H1 (cell line): ENCODE measurements at regions not wholly inside any gene's neighbourhood (a gene's known extent, or its start where the extent isn't known, plus 50 kb on each side); places are given as distances from the start of the nearest gene placed in this dataset.

Experiments
- CTCF ChIA-PET: fragments of 300-600 bp; sonication (Branson Sonifier 250); formaldehyde crosslinking; loops from one replicate; lab custom pipeline; 2021; ENCODE audit not compliant: partially characterized antibody; lab: Charles Lee
- POLR2A ChIA-PET: fragments of 300-600 bp; sonication (Branson Sonifier 250); formaldehyde crosslinking; loops from one replicate; lab custom pipeline; 2021; ENCODE audit warnings: inconsistent platforms; ENCODE audit not compliant: partially characterized antibody; lab: Charles Lee
- DNase-seq, 2 experiments: peaks; one replicate each; pipeline versions ENCODE4 v3.0.0 to v3.0.0-alpha.2; 2010 to 2022; ENCODE audit warnings: low spot score in 2 of 2, low read depth in 1 of 2, mixed read lengths in 1 of 2
- FAIRE-seq: peaks from 2 replicates; lab custom pipeline; 2011; peaks lifted over from hg19 to GRCh38; lab: Jason Lieb, UNC
- H2AFZ ChIP-seq: 2 replicates; pipeline ENCODE4 v1.8.1; 2012; ENCODE audit warnings: low read length, inconsistent platforms
- H2AK5ac ChIP-seq: 2 replicates; pipeline ENCODE4 v1.6.1; 2013; ENCODE audit warnings: low read depth, low read length
- H2BK120ac ChIP-seq: replicated peaks from 2 replicates; pipeline ENCODE3; 2013; ENCODE audit warnings: low read depth, low read length, inconsistent platforms
- H2BK12ac ChIP-seq: 2 replicates; pipeline ENCODE4 v1.6.1; 2013; ENCODE audit warnings: low read depth, low read length
- H2BK15ac ChIP-seq: 2 replicates; pipeline ENCODE4 v1.6.1; 2013; ENCODE audit warnings: low read length
- H2BK20ac ChIP-seq: 2 replicates; pipeline ENCODE4 v1.6.1; 2013; ENCODE audit warnings: low read length
- H2BK5ac ChIP-seq: 2 replicates; pipeline ENCODE4 v1.6.1; 2013; ENCODE audit warnings: low read depth, low read length
- H3K14ac ChIP-seq: 2 replicates; pipeline ENCODE4 v1.6.1; 2013; ENCODE audit warnings: inconsistent platforms; ENCODE audit not compliant: insufficient read length
- H3K18ac ChIP-seq: 2 replicates; pipeline ENCODE4 v1.6.1; 2013; ENCODE audit warnings: low read length; ENCODE audit errors: extremely low read depth
- H3K23ac ChIP-seq: 2 replicates; pipeline ENCODE4 v1.6.1; 2013; ENCODE audit warnings: inconsistent platforms; ENCODE audit not compliant: insufficient read length
- H3K23me2 ChIP-seq: 2 replicates; pipeline ENCODE4 v1.6.1; 2013; ENCODE audit warnings: low read depth, low read length
- H3K27ac ChIP-seq: 2 replicates; pipeline ENCODE4 v1.6.1; 2011; ENCODE audit warnings: low read depth, low read length, inconsistent platforms
- H3K27me3 ChIP-seq, 4 experiments: replicated peaks in 1 of 4; 1 replicate in 1 of 4; 2 replicates in 3 of 4; pipeline versions ENCODE4 v1.6.1 to v1.8.1; 2011 to 2013; ENCODE audit warnings: low read length in 3 of 4, mild to moderate bottlenecking in 3 of 4, inconsistent platforms in 2 of 4, mixed read lengths in 2 of 4, moderate library complexity in 1 of 4; ENCODE audit not compliant: control insufficient read depth in 3 of 4, insufficient read depth in 3 of 4; ENCODE audit errors: extremely low read depth in 1 of 4
- H3K36me3 ChIP-seq, 4 experiments: 2 replicates each; pipeline versions ENCODE4 v1.6.1 to v1.8.1; 2011 to 2013; ENCODE audit warnings: mild to moderate bottlenecking in 4 of 4, low read length in 3 of 4, moderate library complexity in 2 of 4, control low read depth in 1 of 4, inconsistent platforms in 1 of 4; ENCODE audit not compliant: insufficient read depth in 4 of 4, control insufficient read depth in 2 of 4
- H3K4ac ChIP-seq: replicated peaks from 2 replicates; pipeline ENCODE3; 2013; ENCODE audit warnings: low read length, low read depth, mixed read lengths, inconsistent platforms; ENCODE audit not compliant: insufficient read length
- H3K4me1 ChIP-seq, 4 experiments: replicated peaks in 1 of 4; 1 replicate in 1 of 4; 2 replicates in 3 of 4; pipeline versions ENCODE4 v1.6.1 to v1.8.1; 2011 to 2013; ENCODE audit warnings: low read length in 3 of 4, inconsistent platforms in 2 of 4, mixed read lengths in 1 of 4; ENCODE audit not compliant: insufficient read depth in 4 of 4, control insufficient read depth in 3 of 4
- H3K4me2 ChIP-seq, 2 experiments: 2 replicates each; pipeline versions ENCODE4 v1.6.1 to v1.8.1; 2011 to 2013; ENCODE audit warnings: low read depth in 2 of 2, low read length in 2 of 2, control low read depth in 1 of 2, inconsistent platforms in 1 of 2, mild to moderate bottlenecking in 1 of 2; ENCODE audit not compliant: insufficient read depth in 1 of 2
- H3K4me3 ChIP-seq, 4 experiments: fragments of 200-600, 300-600 bp in 1 of 4; sonication (generic), shearing (Covaris generic), sonication (Bioruptor Twin) in 1 of 4; 2 replicates each; pipeline versions ENCODE4 v1.5.1 to v1.8.1; 2011 to 2016; ENCODE audit warnings: low read length in 4 of 4, low read depth in 3 of 4, control low read depth in 2 of 4, inconsistent platforms in 2 of 4, mild to moderate bottlenecking in 2 of 4, mixed read lengths in 1 of 4, moderate library complexity in 1 of 4; ENCODE audit not compliant: insufficient read depth in 2 of 4; ENCODE audit errors: extremely low read depth in 1 of 4
- H3K56ac ChIP-seq: replicated peaks from 2 replicates; pipeline ENCODE3; 2013; ENCODE audit warnings: low read depth, mild to moderate bottlenecking, mixed read lengths, low read length, inconsistent platforms; ENCODE audit not compliant: insufficient read length
- H3K79me1 ChIP-seq: 2 replicates; pipeline ENCODE4 v1.6.1; 2013; ENCODE audit warnings: low read depth, low read length, control low read depth
- H3K79me2 ChIP-seq, 2 experiments: 2 replicates each; pipeline versions ENCODE4 v1.6.1 to v1.8.1; 2012 to 2013; ENCODE audit warnings: low read length in 2 of 2, mild to moderate bottlenecking in 2 of 2, inconsistent platforms in 1 of 2; ENCODE audit not compliant: insufficient read depth in 2 of 2, control insufficient read depth in 1 of 2
- H3K9ac ChIP-seq, 4 experiments: replicated peaks in 1 of 4; 1 replicate in 1 of 4; 2 replicates in 3 of 4; pipeline versions ENCODE4 v1.6.1 to v1.8.1; 2011 to 2013; ENCODE audit warnings: low read depth in 3 of 4, low read length in 3 of 4, control low read depth in 2 of 4, mild to moderate bottlenecking in 2 of 4, moderate library complexity in 2 of 4, inconsistent platforms in 1 of 4; ENCODE audit errors: extremely low read depth in 1 of 4
- H3K9me3 ChIP-seq, 2 experiments: 2 replicates each; pipeline versions ENCODE4 v1.6.1 to v1.8.1; 2012 to 2013; ENCODE audit warnings: mild to moderate bottlenecking in 2 of 2, moderate library complexity in 2 of 2, control low read depth in 1 of 2, inconsistent platforms in 1 of 2, low read depth in 1 of 2, low read length in 1 of 2, mixed read lengths in 1 of 2; ENCODE audit not compliant: insufficient read depth in 2 of 2
- H4K20me1 ChIP-seq, 2 experiments: replicated peaks in 1 of 2; 2 replicates each; pipeline versions ENCODE3 to v1.8.1; 2011 to 2013; ENCODE audit warnings: inconsistent platforms in 2 of 2, low read length in 2 of 2, mild to moderate bottlenecking in 1 of 2; ENCODE audit not compliant: insufficient read depth in 2 of 2, control insufficient read depth in 1 of 2
- H4K5ac ChIP-seq: 2 replicates; pipeline ENCODE4 v1.6.1; 2013; ENCODE audit warnings: low read length, low read depth, mixed read lengths, inconsistent platforms; ENCODE audit not compliant: insufficient read length
- H4K8ac ChIP-seq: 2 replicates; pipeline ENCODE4 v1.8.0; 2013; ENCODE audit warnings: mild to moderate bottlenecking, moderate library complexity, low read length, inconsistent platforms; ENCODE audit not compliant: insufficient read depth; ENCODE audit errors: extremely low read depth
- H4K91ac ChIP-seq: replicated peaks from 2 replicates; pipeline ENCODE3; 2013; ENCODE audit warnings: low read length, mixed read lengths, inconsistent platforms; ENCODE audit not compliant: insufficient read length
- CBX5 ChIP-seq: fragments of 300-800, 300-1000 bp; sonication (generic); IDR thresholded peaks from 2 replicates; pipeline ENCODE4 v1.7.1; 2016; ENCODE audit warnings: antibody characterized with exemption, low read length, low read depth
- HDAC6 ChIP-seq: IDR thresholded peaks from one replicate; pipeline ENCODE4 v1.7.1; 2012; ENCODE audit warnings: low read depth, mild to moderate bottlenecking, inconsistent platforms, low read length, moderate library complexity
- KDM4A ChIP-seq: IDR thresholded peaks from one replicate; pipeline ENCODE4 v1.7.1; 2012; ENCODE audit warnings: low read depth, mild to moderate bottlenecking, moderate library complexity, low read length, inconsistent platforms; ENCODE audit not compliant: severe bottlenecking
- RXRA ChIP-seq: IDR thresholded peaks from 2 replicates; pipeline ENCODE4 v1.6.1; 2011; ENCODE audit warnings: low read depth, mild to moderate bottlenecking, low read length, moderate library complexity; ENCODE audit not compliant: insufficient read depth
- SUZ12 ChIP-seq: fragments of 200-600 bp; sonication (generic); IDR thresholded peaks from 2 replicates; pipeline ENCODE4 v1.6.1; 2012; ENCODE audit warnings: mild to moderate bottlenecking, inconsistent platforms, low read length, moderate library complexity, mixed read lengths
- TEAD4 ChIP-seq: IDR thresholded peaks from 2 replicates; pipeline ENCODE4 v1.6.1; 2012; ENCODE audit warnings: low read depth, low read length, inconsistent platforms, mixed read lengths
- WGBS, 2 experiments: shearing (Covaris generic) in 1 of 2; methylation state at CpG; one replicate each; pipeline versions ENCODE4 v1.1.6 to v1.1.7; 2013 to 2015; ENCODE audit warnings: low lambda C conversion rate in 2 of 2, mixed read lengths in 2 of 2, inconsistent platforms in 1 of 2, low coverage in 1 of 2, missing lambda C conversion rate in 1 of 2; ENCODE audit not compliant: insufficient replicate concordance in 2 of 2, insufficient coverage in 1 of 2, insufficient read length in 1 of 2; ENCODE audit errors: extremely low coverage in 1 of 2, missing lambda C conversion rate in 1 of 2; 5-methylcytosine and 5-hydroxymethylcytosine counted together
- TF ChIP-seq, protein P1 (sequence below): IDR thresholded peaks from 2 replicates; pipeline ENCODE4 v1.6.1; 2011; ENCODE audit warnings: low read depth, mild to moderate bottlenecking, low read length; ENCODE audit not compliant: insufficient read depth

DNA sequence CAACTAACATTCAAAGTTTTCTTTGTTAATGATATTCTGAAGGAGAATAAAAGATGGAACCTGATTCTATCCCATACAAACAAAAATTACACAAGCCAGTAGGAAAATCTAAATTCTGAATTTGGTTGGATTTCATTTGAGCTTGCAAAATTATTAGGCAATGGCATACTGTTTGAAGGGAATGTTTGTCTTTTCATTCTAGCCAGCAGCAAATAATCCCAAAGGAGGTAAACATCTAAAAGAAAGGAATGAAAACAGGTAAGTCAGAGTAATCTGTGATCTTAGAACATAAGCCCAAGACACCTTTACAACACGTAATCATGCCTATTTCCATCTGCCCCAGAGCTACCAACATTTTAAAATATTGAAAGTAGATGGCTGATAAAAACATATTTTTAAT is 482.1 kb upstream of the CITED2 start:
- ChIA-PET CTCF (interaction anchor here (3.9 kb wide), 1 partner anchor 25 kb away, joined by 16 read pairs; no protein-coding TSS in a partner anchor), POLR2A (no interaction called here)
- TF ChIP-seq SUZ12 (no peak), TEAD4 (no peak), HDAC6 (no peak), CBX5 (no peak), KDM4A (no peak), RXRA (no peak)
- TF ChIP-seq, protein P1, sequence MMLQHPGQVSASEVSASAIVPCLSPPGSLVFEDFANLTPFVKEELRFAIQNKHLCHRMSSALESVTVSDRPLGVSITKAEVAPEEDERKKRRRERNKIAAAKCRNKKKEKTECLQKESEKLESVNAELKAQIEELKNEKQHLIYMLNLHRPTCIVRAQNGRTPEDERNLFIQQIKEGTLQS, result no peak

More for the DNA sequence above, 482.1 kb upstream of the CITED2 start:
- H3K4me2 ChIP-seq, result no peak overlapping the region
- H3K79me2 ChIP-seq, result no peaks in the 10 kb centered on the region
- H3K23me2 ChIP-seq, result no peaks in the 10 kb centered on the region
- no peak overlapping the region for H2BK5ac ChIP-seq
- no peak overlapping the region for H2BK15ac ChIP-seq
- WGBS, 2 experiments, result 95% methylated on average over 1 of the region's 1 CpG; no CpG with 5 or more reads in 1 of the 2 experiments
- DNase-seq, result no peak
- no peaks in the 10 kb centered on the region for H3K79me1 ChIP-seq
- no peak overlapping the region for H3K14ac ChIP-seq
- H3K9ac ChIP-seq, result no peak overlapping the region
- H3K27ac ChIP-seq, result no peak overlapping the region
- H3K4me3 ChIP-seq, result no peak overlapping the region
- H3K4me1 ChIP-seq, result no peaks in the 10 kb centered on the region; a peak in 1 of 7 replicates
- H4K8ac ChIP-seq, result no peak overlapping the region
- no peak overlapping the region for H3K23ac ChIP-seq
- no peak overlapping the region for H3K56ac ChIP-seq
- H3K27me3 ChIP-seq, result peaks cover 0 to 1% (median 0%) of the 10 kb centered on the region in 4 experiments; a peak in 1 of 7 replicates
- no peaks in the 10 kb centered on the region for H3K36me3 ChIP-seq
- H3K18ac ChIP-seq, result no peak overlapping the region
- no peak overlapping the region for H4K91ac ChIP-seq
- no peak for FAIRE-seq
- H2BK12ac ChIP-seq, result no peak overlapping the region
- 0 out of 2 replicates have a peak overlapping the region, but pooled peaks have one; percentile 54 for H2AFZ ChIP-seq
- no peaks in the 10 kb centered on the region for H4K20me1 ChIP-seq
- H2BK120ac ChIP-seq, result no peak overlapping the region
- H3K4ac ChIP-seq, result no peak overlapping the region
- H2BK20ac ChIP-seq, result no peak overlapping the region
- no peaks in the 10 kb centered on the region for H3K9me3 ChIP-seq
- H4K5ac ChIP-seq, result no peak overlapping the region
- no peak overlapping the region for H2AK5ac ChIP-seq
